Fibroblast of skin of back (primary cell): ENCODE measurements at regions not wholly inside any gene's neighbourhood (a gene's known extent, or its start where the extent isn't known, plus 50 kb on each side); places are given as distances from the start of the nearest gene placed in this dataset.
"Not testable (repeated sequence)": the region's sequence is repeated elsewhere in the genome, so short reads cannot be mapped to it uniquely, and the experiment has no call there.

Experiments used
- DNase-seq: peaks from one replicate; pipeline ENCODE4 v3.0.0-alpha.2; 2013

GRCh38 chr13:70985371-70985770 is 877.1 kb upstream of the KLHL1 start:
- no peak for DNase-seq

DNA sequence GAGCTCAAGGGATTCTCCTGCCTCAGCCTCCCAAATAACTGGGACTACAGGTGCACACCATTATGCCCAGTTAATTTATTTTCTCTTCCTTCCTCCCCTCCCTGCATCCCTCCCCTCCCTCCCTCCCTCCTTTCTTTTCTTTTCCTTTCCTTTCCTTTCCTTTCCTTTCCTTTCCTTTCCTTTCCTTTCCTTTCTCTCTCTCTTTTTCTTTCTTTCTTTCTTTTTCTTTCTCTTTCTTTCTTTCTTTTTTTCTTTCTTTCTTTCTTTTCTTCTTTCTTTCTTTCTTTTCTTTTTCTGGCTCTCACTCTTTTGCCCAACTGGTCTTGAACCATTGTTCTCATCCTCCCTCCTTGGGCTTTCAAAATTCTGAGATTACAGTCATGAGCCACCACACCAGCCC is 873.0 kb upstream of the KLHL1 start:
- DNase-seq: not testable (repeated sequence)

DNA sequence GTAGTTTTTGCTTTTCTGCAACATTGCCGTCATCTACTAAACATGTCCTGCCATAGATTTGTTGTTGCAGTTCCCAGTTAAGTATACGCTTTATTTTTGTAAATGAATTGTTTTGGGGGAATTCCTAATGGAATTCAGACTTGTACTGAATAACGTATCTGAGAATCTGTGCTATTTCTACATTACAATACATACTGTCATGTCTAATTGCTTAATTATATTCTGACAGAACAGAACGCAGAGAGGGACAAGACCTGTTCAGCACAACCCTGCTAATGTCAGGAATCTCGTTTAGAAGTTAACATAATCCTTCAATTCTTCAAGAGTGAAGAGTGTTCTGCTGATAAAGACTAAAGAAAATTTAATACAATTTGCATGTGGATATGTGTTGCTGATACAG is 861.1 kb upstream of the KLHL1 start:
- DNase-seq: no peak

DNA sequence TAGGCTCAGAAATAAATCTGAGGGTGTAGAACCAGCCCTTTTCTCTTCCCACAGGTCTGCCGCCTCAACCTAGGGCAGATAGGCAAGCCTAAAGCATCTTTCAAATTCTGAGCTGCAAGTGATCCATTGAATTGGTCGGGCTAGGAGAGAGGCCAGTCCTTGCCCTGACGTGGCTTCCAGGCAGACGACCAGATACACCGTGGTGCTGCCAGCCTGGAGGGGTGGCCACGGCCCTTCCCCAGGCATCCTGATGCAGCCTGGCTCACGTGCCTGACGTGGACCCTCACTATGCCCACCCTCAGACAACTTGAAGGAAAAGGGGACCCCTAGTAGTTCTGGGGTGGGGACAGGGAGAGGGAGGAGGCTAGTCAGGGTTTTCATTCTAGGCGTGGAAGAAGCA is 859.3 kb upstream of the KLHL1 start:
- DNase-seq: no peak

DNA sequence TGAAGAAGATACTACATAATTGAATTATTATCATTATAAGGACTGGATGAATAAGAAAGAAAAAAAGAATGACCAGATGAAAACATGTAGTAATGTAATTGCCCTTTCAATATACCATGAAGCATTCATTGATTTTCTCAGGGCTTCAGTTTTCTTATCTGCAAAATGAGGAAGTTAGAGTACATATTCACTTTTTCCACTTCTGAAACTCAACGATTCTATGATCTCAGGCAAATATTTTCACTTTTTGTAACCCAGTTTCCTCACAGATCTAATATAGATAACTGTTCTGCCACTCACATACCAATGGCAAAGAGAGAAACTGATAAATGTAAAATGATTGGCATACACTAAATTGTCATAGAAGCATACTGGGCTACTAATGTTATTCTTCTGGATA is 856.6 kb upstream of the KLHL1 start:
- no peak for DNase-seq

DNA sequence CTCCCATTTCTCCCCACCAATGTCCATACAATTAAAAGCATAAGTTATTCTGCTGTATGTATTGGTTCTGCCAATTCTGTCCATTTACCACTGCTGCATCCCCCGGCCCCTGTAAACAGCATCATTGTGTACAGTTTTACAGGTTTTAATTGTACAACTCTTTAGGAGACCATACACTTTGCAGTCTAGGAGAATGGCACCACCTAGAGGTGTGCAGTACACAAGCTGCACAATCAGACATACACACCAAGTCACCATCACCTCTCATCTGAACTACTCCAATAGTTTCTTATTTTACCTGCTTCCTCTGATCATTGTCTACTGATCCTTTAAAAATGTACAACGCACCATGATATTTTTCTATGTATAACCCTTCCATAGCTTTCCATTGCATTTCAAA is 855.9 kb upstream of the KLHL1 start:
- peak; percentile 15 for DNase-seq

GRCh38 chr13:70960841-70961443 is 852.7 kb upstream of the KLHL1 start:
- peak; percentile 32 for DNase-seq

DNA sequence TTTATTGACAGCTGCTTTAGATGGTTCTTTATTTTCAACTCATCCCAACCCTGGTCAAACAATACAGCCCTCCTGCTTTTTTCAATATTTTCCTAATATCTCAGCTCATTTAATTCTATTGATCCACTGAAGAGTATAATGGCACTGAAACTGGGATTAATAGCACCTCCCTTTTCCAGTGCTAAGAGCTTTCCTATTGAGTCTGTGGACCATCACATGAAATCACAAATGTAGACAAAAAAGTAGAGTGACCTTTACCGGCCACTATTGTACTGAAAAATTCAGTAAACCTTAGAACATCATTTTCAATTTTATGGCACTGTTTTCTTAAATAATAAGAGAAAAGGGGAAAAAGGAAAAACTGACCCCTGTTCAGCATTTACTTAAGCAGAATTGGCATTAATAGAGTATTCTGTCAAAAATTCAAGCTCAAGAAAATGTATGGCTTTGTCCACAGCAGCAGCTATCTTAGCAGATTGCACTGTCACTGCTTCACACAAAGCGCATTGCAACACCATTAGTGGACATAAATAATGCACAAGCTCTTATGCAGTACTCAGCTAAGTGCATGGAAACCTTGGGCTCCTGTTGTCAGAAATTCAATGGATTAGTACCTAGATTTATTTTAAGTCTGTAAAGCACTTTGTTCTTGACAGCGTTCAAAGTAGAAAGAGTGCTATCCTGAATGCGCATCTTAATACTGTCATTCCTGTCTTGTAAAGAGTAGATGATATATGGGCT is 851.0 kb upstream of the KLHL1 start:
- no peak for DNase-seq

DNA sequence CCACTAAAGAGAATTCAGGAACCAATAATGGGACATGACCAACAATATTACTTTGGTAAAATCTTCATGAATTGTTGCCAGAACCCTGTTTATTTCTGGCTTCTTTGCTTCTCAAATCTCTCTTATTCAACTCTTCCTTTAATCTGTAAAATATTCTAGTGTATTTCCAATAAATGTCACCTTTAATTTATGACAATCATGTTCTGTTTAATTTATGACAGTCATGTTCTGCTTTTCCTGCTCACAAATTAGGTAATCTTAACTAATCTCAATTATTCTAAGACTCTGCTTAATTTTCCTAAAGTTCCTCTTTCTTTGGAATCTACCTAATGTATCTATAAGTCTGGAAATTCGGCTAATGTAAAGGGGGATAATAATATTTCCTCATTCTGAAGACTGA is 847.6 kb upstream of the KLHL1 start:
- no peak for DNase-seq

- DNase-seq: no peak
Measured at GRCh38 chr13:70950664-70951063, 842.4 kb upstream of the KLHL1 start.

GRCh38 chr13:70945506-70945905 is 837.3 kb upstream of the KLHL1 start:
- no peak for DNase-seq

DNA sequence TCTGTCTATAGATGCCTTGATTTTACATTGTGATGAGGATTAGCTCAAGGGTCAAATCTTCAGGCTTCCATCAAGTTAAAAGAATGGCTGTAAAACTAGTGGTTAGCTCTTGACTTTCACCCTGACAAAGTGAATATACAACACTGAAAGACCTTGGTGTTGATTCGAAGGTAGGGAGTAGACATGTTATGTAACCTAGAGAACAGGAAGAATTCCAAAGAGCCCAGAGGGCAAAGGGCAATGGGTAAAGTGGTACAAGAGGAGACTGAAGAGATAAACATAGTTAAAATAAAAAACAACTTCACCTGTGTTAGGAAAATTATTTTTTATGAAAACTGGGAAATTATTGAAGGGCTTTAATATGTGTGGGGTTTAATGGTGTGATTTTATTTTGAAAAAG is 833.2 kb upstream of the KLHL1 start:
- no peak for DNase-seq

- no peak for DNase-seq
Measured at GRCh38 chr13:70938462-70938861, 830.2 kb upstream of the KLHL1 start.

- no peak for DNase-seq
Measured at GRCh38 chr13:70932511-70932910, 824.3 kb upstream of the KLHL1 start.

- DNase-seq: peak; percentile 25
Measured at GRCh38 chr13:70923863-70924752, 815.9 kb upstream of the KLHL1 start.

DNA sequence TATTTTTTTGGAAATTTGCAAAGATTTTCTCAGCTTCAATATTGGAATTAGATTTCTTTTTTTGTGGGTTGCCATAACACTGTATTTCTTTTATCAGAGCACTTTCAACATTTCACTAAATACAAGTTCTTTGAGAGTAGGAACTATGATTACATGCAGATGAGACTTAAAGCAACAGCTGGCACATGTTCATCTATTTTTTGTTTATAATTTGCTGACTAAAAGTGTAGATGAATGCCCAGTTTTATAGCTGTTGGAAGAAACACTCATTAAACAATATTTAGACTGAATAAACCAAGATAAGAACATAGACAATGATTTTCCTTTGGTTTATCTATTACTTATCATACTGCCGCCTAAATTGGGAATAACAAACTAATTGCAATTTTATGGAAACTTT is 803.0 kb upstream of the KLHL1 start:
- DNase-seq: no peak

- no peak for DNase-seq
Measured at GRCh38 chr13:70908795-70909194, 800.5 kb upstream of the KLHL1 start.

GRCh38 chr13:70905035-70905434 is 796.8 kb upstream of the KLHL1 start:
- DNase-seq: no peak

GRCh38 chr13:70896136-70896535 is 787.9 kb upstream of the KLHL1 start:
- no peak for DNase-seq

DNA sequence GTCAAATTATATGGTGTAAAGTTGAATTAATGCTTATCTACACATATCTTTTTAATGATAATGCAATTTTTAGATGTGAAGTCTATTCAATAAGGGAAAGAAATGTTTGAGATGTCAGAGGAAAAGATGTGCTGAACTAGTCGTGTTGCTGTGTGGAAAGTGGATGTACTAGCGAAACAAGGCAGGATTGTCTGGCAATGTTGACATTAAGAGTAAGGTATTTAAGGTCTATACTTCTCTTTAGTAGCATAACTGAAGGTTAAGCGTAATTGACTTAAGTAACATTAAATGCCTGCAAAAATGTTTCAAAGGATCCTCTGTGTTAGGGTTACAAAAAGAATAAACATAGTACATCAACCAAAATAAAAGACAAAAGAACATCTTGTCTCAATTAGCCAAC is 787.3 kb upstream of the KLHL1 start:
- no peak for DNase-seq

- DNase-seq: no peak
Measured at GRCh38 chr13:70894258-70894657, 786.0 kb upstream of the KLHL1 start.

DNA sequence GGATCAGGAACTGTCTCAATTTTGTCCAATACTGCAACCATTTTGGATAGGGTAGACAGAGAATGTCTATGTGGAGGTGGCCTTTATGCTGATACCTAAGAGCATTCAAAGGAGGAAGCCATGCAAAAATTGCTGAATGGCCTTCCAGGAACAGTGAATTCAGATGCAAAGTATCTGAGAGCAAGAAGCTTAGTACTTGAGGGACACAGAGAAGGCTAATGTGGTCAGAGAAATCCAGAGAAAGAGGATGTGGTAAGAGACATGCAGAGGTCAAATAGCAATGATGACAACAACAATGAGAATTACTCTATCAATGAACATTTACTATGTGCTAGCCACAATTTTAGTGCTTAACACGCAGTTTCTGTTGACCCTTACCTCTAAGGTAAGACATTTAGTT is 785.6 kb upstream of the KLHL1 start:
- DNase-seq: no peak

- DNase-seq: no peak
Measured at GRCh38 chr13:70890289-70890688, 782.0 kb upstream of the KLHL1 start.

GRCh38 chr13:70889163-70889562 is 780.9 kb upstream of the KLHL1 start:
- no peak for DNase-seq
